GM08714 (cell line): ENCODE measurements at regions not wholly inside any gene's neighbourhood (a gene's known extent, or its start where the extent isn't known, plus 50 kb on each side); places are given as distances from the start of the nearest gene placed in this dataset.
"Not testable (repeated sequence)": the region's sequence is repeated elsewhere in the genome, so short reads cannot be mapped to it uniquely, and the experiment has no call there.

Source experiments
- H3K4me3 ChIP-seq: fragments of 200-500 bp; sonication (Bioruptor generic); 2 replicates; pipeline ENCODE4 v1.5.1; 2014; ENCODE audit warnings: mild to moderate bottlenecking, low read length, inconsistent platforms
- ZNF274 ChIP-seq: IDR thresholded peaks from 2 replicates; pipeline ENCODE4 v1.6.1; 2012; ENCODE audit warnings: mild to moderate bottlenecking, low read depth, low read length

- TF ChIP-seq ZNF274: no peak
Observed at GRCh38 chr20:39717936-39718335, 755.8 kb downstream of the DHX35 start.

DNA sequence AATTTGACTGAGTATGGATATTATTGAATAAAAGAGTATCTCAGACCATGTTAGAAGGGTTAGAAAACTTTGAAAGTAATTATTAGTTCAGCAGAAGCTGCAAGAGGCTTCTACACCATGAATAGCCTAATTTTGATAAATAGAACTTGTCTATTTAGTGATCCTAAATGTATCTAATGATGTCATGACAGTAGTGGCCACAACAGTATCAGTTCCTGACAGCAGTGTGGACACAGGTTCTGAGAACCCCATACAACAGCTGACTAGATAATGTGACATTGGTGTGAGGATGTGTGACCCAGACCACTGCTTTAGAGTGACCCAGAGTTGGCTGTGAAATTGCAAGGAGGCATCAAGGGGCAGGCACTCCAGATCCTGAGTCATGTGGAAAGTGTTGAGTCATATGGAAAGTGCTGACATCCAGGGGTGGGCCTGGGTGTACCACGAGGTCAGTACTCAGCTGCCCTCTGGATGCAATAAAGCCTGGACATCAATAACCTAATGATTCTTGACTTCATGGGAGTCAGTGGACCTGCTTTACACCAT lies 754.7 kb downstream of the DHX35 start:
- H3K4me3 ChIP-seq: no peak overlapping the region
- no peak for TF ChIP-seq ZNF274

More at GRCh38 chr20:39717936-39718335, 755.8 kb downstream of the DHX35 start:
- no peak overlapping the region for H3K4me3 ChIP-seq

- TF ChIP-seq ZNF274: no peak
- no peak overlapping the region for H3K4me3 ChIP-seq
Observed at GRCh38 chr20:39713076-39713840, 751.1 kb downstream of the DHX35 start.

DNA sequence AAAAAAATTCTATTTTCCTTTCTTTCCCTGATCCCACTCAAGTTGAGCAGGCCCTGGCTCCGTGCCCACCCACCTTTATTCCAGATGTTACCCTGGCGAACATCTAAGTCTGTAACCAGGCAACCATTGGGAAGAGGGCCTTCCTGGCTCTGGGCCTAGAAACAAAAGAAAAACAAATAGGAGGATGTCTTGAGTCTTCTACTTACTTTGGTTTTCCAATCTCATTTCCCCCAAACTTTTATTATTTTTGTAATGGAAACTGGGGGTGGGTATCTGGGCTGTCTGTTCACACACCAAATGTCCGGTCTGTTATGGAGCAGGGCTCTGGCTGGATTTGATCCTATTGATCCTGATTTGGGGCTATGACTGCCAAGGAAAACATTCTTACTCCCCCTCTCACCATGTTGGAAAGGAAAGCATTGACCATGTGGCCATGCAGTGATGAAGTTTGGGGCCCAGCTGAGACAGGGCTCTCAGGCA lies 744.1 kb downstream of the DHX35 start:
- no peak for TF ChIP-seq ZNF274
- H3K4me3 ChIP-seq: no peak overlapping the region

DNA sequence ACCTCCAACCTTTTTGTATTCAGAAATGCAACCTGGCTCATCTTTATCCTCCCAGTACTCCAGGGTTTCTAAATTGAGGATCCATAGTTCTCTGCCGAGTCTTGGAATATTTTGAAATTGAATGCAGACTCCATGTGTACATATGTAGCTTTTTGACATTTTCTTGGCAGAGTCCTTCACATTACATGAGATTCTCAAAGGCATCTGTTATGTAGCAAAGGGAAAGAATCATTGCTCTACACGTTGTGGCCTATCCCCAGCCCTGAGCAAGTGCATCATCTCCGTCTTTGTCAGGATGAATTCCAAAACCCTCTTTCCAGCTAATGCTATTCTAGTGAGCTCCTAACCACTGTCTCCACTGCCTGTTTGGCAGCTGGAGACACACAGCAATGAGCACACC lies 742.9 kb downstream of the DHX35 start:
- no peak for TF ChIP-seq ZNF274
- no peak overlapping the region for H3K4me3 ChIP-seq

DNA sequence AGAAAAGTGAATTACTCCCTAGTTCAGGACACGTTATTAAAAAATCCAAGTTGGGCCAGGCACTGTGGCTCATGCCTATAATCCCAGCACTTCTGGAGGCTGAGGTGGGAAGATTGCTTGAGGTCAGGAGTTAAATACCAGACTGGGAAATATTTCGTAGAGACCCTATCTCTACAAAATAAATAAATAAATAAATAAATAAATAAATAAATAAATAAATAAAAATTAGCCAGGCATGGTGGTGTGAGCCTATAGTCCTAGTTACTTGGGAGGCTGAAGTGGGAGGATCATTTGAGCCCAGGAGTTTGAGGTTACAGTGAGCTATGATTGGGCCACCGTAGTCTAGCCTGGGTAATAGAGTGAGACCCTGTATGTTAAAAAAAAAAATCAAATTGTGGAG lies 741.2 kb downstream of the DHX35 start:
- H3K4me3 ChIP-seq: not testable (repeated sequence)

DNA sequence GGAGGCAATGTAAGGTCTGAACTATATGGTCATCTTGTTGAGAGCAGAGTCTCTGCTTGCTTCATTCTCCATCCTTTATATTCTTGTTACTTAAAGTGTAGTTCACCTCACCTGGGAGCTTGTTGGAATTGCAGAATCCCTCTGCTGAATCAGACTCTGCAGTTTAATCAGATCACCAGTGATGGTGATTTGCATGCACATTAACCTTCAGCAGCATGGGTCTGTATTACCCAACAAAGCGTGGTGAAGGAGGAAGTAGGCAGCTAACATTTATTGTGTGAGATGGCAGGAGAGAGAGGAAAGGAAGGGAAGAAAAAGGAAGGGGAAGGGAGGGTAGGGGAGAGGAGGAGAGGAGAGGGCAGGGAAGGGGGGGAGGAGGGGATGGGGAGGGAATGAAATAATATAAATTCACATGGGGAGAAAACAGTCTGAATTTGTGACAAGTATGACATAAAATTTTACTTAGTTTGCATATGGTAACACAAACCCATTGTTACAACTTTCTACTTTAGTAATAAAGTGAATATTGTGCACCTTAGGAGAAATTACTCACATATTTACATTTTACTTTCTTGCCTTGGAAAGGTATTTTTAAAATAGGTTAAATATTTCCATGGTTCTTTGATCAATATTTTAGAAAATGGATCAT lies 740.7 kb downstream of the DHX35 start:
- no peak for TF ChIP-seq ZNF274
- no peak overlapping the region for H3K4me3 ChIP-seq

DNA sequence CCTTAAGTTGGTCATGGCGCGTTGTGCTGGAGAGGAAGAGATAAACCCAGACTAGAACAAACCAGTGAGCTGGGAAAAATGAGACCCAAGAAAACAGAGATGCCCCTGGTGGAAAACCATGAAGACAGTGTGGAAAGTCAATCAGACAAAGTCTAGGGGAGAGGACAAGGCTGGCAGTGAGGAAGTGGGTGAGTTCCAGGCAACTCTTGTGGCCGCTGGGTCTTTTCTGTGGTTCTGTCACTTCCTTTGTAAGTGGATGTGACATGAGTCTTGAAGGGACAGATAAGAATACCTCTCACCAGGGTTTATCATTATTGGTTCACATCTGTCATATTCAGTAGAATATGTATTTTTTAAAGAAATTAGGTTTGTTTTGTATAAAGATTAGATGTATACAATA lies 738.4 kb downstream of the DHX35 start:
- no peak for TF ChIP-seq ZNF274
- H3K4me3 ChIP-seq: no peak overlapping the region

GRCh38 chr20:39699166-39699725 lies 737.1 kb downstream of the DHX35 start:
- TF ChIP-seq ZNF274: no peak
- no peak overlapping the region for H3K4me3 ChIP-seq

GRCh38 chr20:39698752-39699151 lies 736.6 kb downstream of the DHX35 start:
- TF ChIP-seq ZNF274: no peak
- H3K4me3 ChIP-seq: no peak overlapping the region

- TF ChIP-seq ZNF274: no peak
- H3K4me3 ChIP-seq: no peak overlapping the region
Observed at GRCh38 chr20:39691151-39691862, 729.2 kb downstream of the DHX35 start.

- TF ChIP-seq ZNF274: no peak
- no peak overlapping the region for H3K4me3 ChIP-seq
Observed at GRCh38 chr20:39676857-39677391, 714.8 kb downstream of the DHX35 start.

DNA sequence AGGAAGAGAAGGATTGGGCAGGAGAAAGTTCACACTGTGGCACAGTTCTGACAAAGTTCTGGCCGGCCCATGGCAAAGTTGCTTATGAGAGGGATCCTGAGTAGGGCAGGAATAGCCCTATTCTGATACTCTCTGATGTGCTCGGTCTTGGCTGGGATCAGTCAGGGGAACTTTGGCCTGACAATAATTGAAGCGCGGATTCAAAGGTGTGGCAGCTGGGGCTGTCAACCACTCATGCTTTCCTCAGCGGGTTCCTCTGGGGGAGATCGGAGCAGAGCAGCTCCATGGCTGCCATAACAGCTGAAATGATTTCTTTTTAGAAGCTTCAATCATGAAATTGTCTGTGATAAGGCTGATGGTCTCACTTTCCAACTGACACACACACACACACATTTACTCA lies 714.1 kb downstream of the DHX35 start:
- TF ChIP-seq ZNF274: no peak
- H3K4me3 ChIP-seq: no peak overlapping the region

DNA sequence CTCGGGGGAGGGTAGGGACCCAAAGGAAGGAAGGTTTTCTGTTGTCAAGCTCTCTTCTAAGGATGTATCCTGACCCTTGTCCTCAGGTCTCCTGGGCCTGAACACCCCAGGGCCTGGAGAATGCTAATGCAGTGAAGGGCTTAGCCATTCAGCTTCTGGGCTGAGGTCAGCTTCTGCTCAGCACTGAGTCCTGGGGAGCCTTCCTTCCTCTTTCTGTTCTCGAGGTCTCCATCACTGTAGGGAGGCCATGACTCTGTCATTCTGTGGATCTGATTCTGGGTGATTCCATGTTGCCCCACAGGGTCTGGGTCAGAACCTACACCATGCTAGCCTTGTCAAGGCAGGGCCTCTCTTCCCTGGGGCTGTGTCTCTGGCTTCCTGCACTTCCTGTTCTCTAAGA lies 712.7 kb downstream of the DHX35 start:
- TF ChIP-seq ZNF274: no peak
- H3K4me3 ChIP-seq: no peak overlapping the region
